ENCODE measurements at regions not wholly inside any gene's neighbourhood (a gene's known extent, or its start where the extent isn't known, plus 50 kb on each side); places are given as distances from the start of the nearest gene placed in this dataset.
"Not testable (repeated sequence)": the region's sequence is repeated elsewhere in the genome, so short reads cannot be mapped to it uniquely, and the experiment has no call there.

- Mint-ChIP-seq H3K9me3 (no peaks in the 10 kb centered on the region), H3K4me3 (no peak overlapping the region), H3K27ac (no peak overlapping the region), H3K27me3 (peaks cover 13% of the 10 kb centered on the region), H3K36me3 (ENCODE audit: low read depth) (no peaks in the 10 kb centered on the region), H3K4me1 (no peaks in the 10 kb centered on the region)
- no peak for ATAC-seq (replicated peaks)
Observed at GRCh38 chr9:27838876-27839275, 265.6 kb upstream of the C9orf72 start.

GRCh38 chr9:27839767-27840166, 266.5 kb upstream of the C9orf72 start:
- H3K36me3 Mint-ChIP-seq (ENCODE audit: low read depth); H3K4me1 Mint-ChIP-seq; H3K27ac Mint-ChIP-seq; ATAC-seq (replicated peaks); H3K9me3 Mint-ChIP-seq; H3K4me3 Mint-ChIP-seq: not testable (repeated sequence)
- peaks cover 13% of the 10 kb centered on the region for H3K27me3 Mint-ChIP-seq

GRCh38 chr9:27844797-27845196, 271.5 kb upstream of the C9orf72 start:
- no peak overlapping the region for H3K4me3 Mint-ChIP-seq
- ATAC-seq (replicated peaks): no peak
- H3K4me1 Mint-ChIP-seq: no peaks in the 10 kb centered on the region
- peaks cover 5% of the 10 kb centered on the region for H3K27me3 Mint-ChIP-seq
- H3K27ac Mint-ChIP-seq: no peak overlapping the region
- H3K36me3 Mint-ChIP-seq (ENCODE audit: low read depth): no peaks in the 10 kb centered on the region
- no peaks in the 10 kb centered on the region for H3K9me3 Mint-ChIP-seq

- Mint-ChIP-seq H3K27me3 (peaks cover 6% of the 10 kb centered on the region), H3K27ac (no peak overlapping the region), H3K9me3 (no peaks in the 10 kb centered on the region), H3K36me3 (ENCODE audit: low read depth) (no peaks in the 10 kb centered on the region), H3K4me1 (no peaks in the 10 kb centered on the region), H3K4me3 (no peak overlapping the region)
- no peak for ATAC-seq (replicated peaks)
Observed at GRCh38 chr9:27847380-27847779, 274.1 kb upstream of the C9orf72 start.

GRCh38 chr9:27847818-27848217, 274.5 kb upstream of the C9orf72 start:
- no peak overlapping the region for H3K4me3 Mint-ChIP-seq
- H3K4me1 Mint-ChIP-seq: no peaks in the 10 kb centered on the region
- no peaks in the 10 kb centered on the region for H3K36me3 Mint-ChIP-seq (ENCODE audit: low read depth)
- H3K27me3 Mint-ChIP-seq: peaks cover 6% of the 10 kb centered on the region
- no peak for ATAC-seq (replicated peaks)
- H3K27ac Mint-ChIP-seq: no peak overlapping the region
- no peaks in the 10 kb centered on the region for H3K9me3 Mint-ChIP-seq

GRCh38 chr9:27848315-27848714, 275.0 kb upstream of the C9orf72 start:
- Mint-ChIP-seq H3K4me1 (no peaks in the 10 kb centered on the region), H3K27ac (no peak overlapping the region), H3K36me3 (ENCODE audit: low read depth) (no peaks in the 10 kb centered on the region), H3K9me3 (no peaks in the 10 kb centered on the region), H3K4me3 (no peak overlapping the region), H3K27me3 (peaks cover 6% of the 10 kb centered on the region)
- ATAC-seq (replicated peaks): no peak

GRCh38 chr9:27851858-27852257, 278.6 kb upstream of the C9orf72 start:
- Mint-ChIP-seq H3K27ac (no peak overlapping the region), H3K27me3 (peaks cover 6% of the 10 kb centered on the region), H3K9me3 (no peaks in the 10 kb centered on the region), H3K36me3 (ENCODE audit: low read depth) (no peaks in the 10 kb centered on the region), H3K4me1 (no peaks in the 10 kb centered on the region), H3K4me3 (no peak overlapping the region)
- no peak for ATAC-seq (replicated peaks)

- Mint-ChIP-seq H3K4me1 (no peaks in the 10 kb centered on the region), H3K36me3 (ENCODE audit: low read depth) (no peaks in the 10 kb centered on the region)
- no peak for ATAC-seq (replicated peaks)
Observed at GRCh38 chr9:27853529-27853928, 280.2 kb upstream of the C9orf72 start.

GRCh38 chr9:27856054-27856453, 282.8 kb upstream of the C9orf72 start:
- H3K27me3 Mint-ChIP-seq: peaks cover 4% of the 10 kb centered on the region
- H3K4me3 Mint-ChIP-seq: no peak overlapping the region
- H3K36me3 Mint-ChIP-seq (ENCODE audit: low read depth): no peaks in the 10 kb centered on the region
- no peaks in the 10 kb centered on the region for H3K9me3 Mint-ChIP-seq
- H3K27ac Mint-ChIP-seq: no peak overlapping the region
- H3K4me1 Mint-ChIP-seq: no peaks in the 10 kb centered on the region
- ATAC-seq (replicated peaks): no peak

More at GRCh38 chr9:27853529-27853928, 280.2 kb upstream of the C9orf72 start:
- peaks cover 6% of the 10 kb centered on the region for H3K27me3 Mint-ChIP-seq
- no peak overlapping the region for H3K27ac Mint-ChIP-seq
- H3K4me3 Mint-ChIP-seq: no peak overlapping the region
- H3K9me3 Mint-ChIP-seq: no peaks in the 10 kb centered on the region

GRCh38 chr9:27856748-27857147, 283.5 kb upstream of the C9orf72 start:
- ATAC-seq (replicated peaks): no peak
- no peaks in the 10 kb centered on the region for H3K36me3 Mint-ChIP-seq (ENCODE audit: low read depth)
- H3K4me1 Mint-ChIP-seq: no peaks in the 10 kb centered on the region
- H3K27ac Mint-ChIP-seq: no peak overlapping the region
- no peaks in the 10 kb centered on the region for H3K9me3 Mint-ChIP-seq
- peaks cover 4% of the 10 kb centered on the region for H3K27me3 Mint-ChIP-seq
- no peak overlapping the region for H3K4me3 Mint-ChIP-seq

- Mint-ChIP-seq H3K4me3 (no peak overlapping the region), H3K27ac (no peak overlapping the region), H3K4me1 (no peaks in the 10 kb centered on the region), H3K27me3 (peaks cover 4% of the 10 kb centered on the region), H3K9me3 (no peaks in the 10 kb centered on the region), H3K36me3 (ENCODE audit: low read depth) (no peaks in the 10 kb centered on the region)
- no peak for ATAC-seq (replicated peaks)
Observed at GRCh38 chr9:27861887-27862286, 288.6 kb upstream of the C9orf72 start.

GRCh38 chr9:27864644-27865438, 291.6 kb upstream of the C9orf72 start:
- Mint-ChIP-seq H3K36me3 (ENCODE audit: low read depth) (no peaks in the 10 kb centered on the region), H3K27me3 (peaks cover 4% of the 10 kb centered on the region), H3K4me3 (no peak overlapping the region), H3K27ac (no peak overlapping the region), H3K4me1 (no peaks in the 10 kb centered on the region), H3K9me3 (no peaks in the 10 kb centered on the region)
- no peak for ATAC-seq (replicated peaks)

GRCh38 chr9:27866741-27867140, 293.5 kb upstream of the C9orf72 start:
- Mint-ChIP-seq H3K4me1 (no peaks in the 10 kb centered on the region), H3K4me3 (no peak overlapping the region), H3K27me3 (no peaks in the 10 kb centered on the region), H3K27ac (no peak overlapping the region), H3K9me3 (no peaks in the 10 kb centered on the region), H3K36me3 (ENCODE audit: low read depth) (no peaks in the 10 kb centered on the region)
- ATAC-seq (replicated peaks): no peak

- no peaks in the 10 kb centered on the region for H3K36me3 Mint-ChIP-seq (ENCODE audit: low read depth)
- no peak for ATAC-seq (replicated peaks)
- no peak overlapping the region for H3K27ac Mint-ChIP-seq
- no peaks in the 10 kb centered on the region for H3K4me1 Mint-ChIP-seq
- H3K27me3 Mint-ChIP-seq: no peaks in the 10 kb centered on the region
- no peak overlapping the region for H3K4me3 Mint-ChIP-seq
- no peaks in the 10 kb centered on the region for H3K9me3 Mint-ChIP-seq
Observed at GRCh38 chr9:27870404-27870803, 297.1 kb upstream of the C9orf72 start.

- Mint-ChIP-seq H3K9me3 (peaks cover 8% of the 10 kb centered on the region), H3K4me3 (no peak overlapping the region), H3K4me1 (no peaks in the 10 kb centered on the region), H3K27me3 (peaks cover 3% of the 10 kb centered on the region), H3K27ac (no peak overlapping the region), H3K36me3 (ENCODE audit: low read depth) (no peaks in the 10 kb centered on the region)
- ATAC-seq (replicated peaks): no peak
Observed at GRCh38 chr9:27880156-27880555, 306.9 kb upstream of the C9orf72 start.

- Mint-ChIP-seq H3K4me3 (no peak overlapping the region), H3K27ac (no peak overlapping the region), H3K9me3 (peaks cover 8% of the 10 kb centered on the region), H3K36me3 (ENCODE audit: low read depth) (no peaks in the 10 kb centered on the region), H3K27me3 (peaks cover 3% of the 10 kb centered on the region), H3K4me1 (no peaks in the 10 kb centered on the region)
- no peak for ATAC-seq (replicated peaks)
Observed at GRCh38 chr9:27880635-27881034, 307.4 kb upstream of the C9orf72 start.

Data from activated T-helper 17 cell treated with anti-CD3 and anti-CD28 coated beads, Interleukin-2, amount 50 U/mL, for 72 hours (primary cell).